Progenitor cell of endocrine pancreas (in vitro differentiated cells): ENCODE measurements at regions not wholly inside any gene's neighbourhood (a gene's known extent, or its start where the extent isn't known, plus 50 kb on each side); places are given as distances from the start of the nearest gene placed in this dataset.

Experiments used
- DNase-seq: peaks from one replicate; pipeline ENCODE4 v3.0.0; 2021; ENCODE audit warnings: low spot score; ENCODE audit not compliant: unreplicated experiment
- H3K27ac Mint-ChIP-seq: 2 replicates; pipeline ENCODE4 v1.8.0; 2021; ENCODE audit warnings: mild to moderate bottlenecking, moderate library complexity, mixed read lengths
- H3K27me3 Mint-ChIP-seq: 2 replicates; pipeline ENCODE4 v1.8.0; 2021; ENCODE audit warnings: mixed read lengths
- H3K36me3 Mint-ChIP-seq: 2 replicates; pipeline ENCODE4 v1.8.0; 2022; ENCODE audit warnings: mixed read lengths; ENCODE audit not compliant: insufficient read depth
- H3K4me1 Mint-ChIP-seq: 2 replicates; pipeline ENCODE4 v1.8.0; 2021; ENCODE audit warnings: low read depth, mixed read lengths
- H3K4me3 Mint-ChIP-seq: 2 replicates; pipeline ENCODE4 v1.8.0; 2021; ENCODE audit warnings: low read depth, mild to moderate bottlenecking, moderate library complexity, mixed read lengths
- H3K9me3 Mint-ChIP-seq: 2 replicates; pipeline ENCODE4 v1.8.0; 2021; ENCODE audit warnings: low read depth, mixed read lengths
- CTCF ChIP-seq: fragments of 200-600 bp; sonication (generic); IDR thresholded peaks from one replicate; pipeline ENCODE4 v1.5.0; 2021; ENCODE audit warnings: antibody characterized with exemption, mild to moderate bottlenecking; ENCODE audit not compliant: unreplicated experiment

- Mint-ChIP-seq H3K36me3 (no peaks in the 10 kb centered on the region), H3K9me3 (no peaks in the 10 kb centered on the region), H3K4me3 (no peak overlapping the region), H3K4me1 (no peaks in the 10 kb centered on the region), H3K27ac (no peak overlapping the region), H3K27me3 (no peaks in the 10 kb centered on the region)
- no peak for TF ChIP-seq CTCF
- DNase-seq: no peak
Measured at GRCh38 chr3:107308716-107309115, 68.5 kb upstream of the CCDC54 start.

- TF ChIP-seq CTCF: no peak
- Mint-ChIP-seq H3K27me3 (no peaks in the 10 kb centered on the region), H3K4me3 (no peak overlapping the region), H3K36me3 (no peaks in the 10 kb centered on the region), H3K9me3 (peaks cover under 1% of the 10 kb centered on the region), H3K27ac (no peak overlapping the region), H3K4me1 (no peaks in the 10 kb centered on the region)
- no peak for DNase-seq
Measured at GRCh38 chr3:107309312-107309711, 67.9 kb upstream of the CCDC54 start.

GRCh38 chr3:107313711-107314110, 63.5 kb upstream of the CCDC54 start:
- Mint-ChIP-seq H3K4me1 (no peaks in the 10 kb centered on the region), H3K4me3 (no peak overlapping the region), H3K36me3 (no peaks in the 10 kb centered on the region), H3K27me3 (no peaks in the 10 kb centered on the region), H3K9me3 (peaks cover 4% of the 10 kb centered on the region), H3K27ac (no peak overlapping the region)
- TF ChIP-seq CTCF: no peak
- no peak for DNase-seq

- Mint-ChIP-seq H3K4me1 (no peaks in the 10 kb centered on the region), H3K9me3 (peaks cover 4% of the 10 kb centered on the region), H3K27ac (no peak overlapping the region), H3K36me3 (no peaks in the 10 kb centered on the region), H3K4me3 (no peak overlapping the region), H3K27me3 (no peaks in the 10 kb centered on the region)
- no peak for TF ChIP-seq CTCF
- no peak for DNase-seq
Measured at GRCh38 chr3:107315141-107315540, 62.1 kb upstream of the CCDC54 start.

- DNase-seq: no peak
- H3K4me3 Mint-ChIP-seq: no peak overlapping the region
- TF ChIP-seq CTCF: no peak
- peaks cover 3% of the 10 kb centered on the region for H3K4me1 Mint-ChIP-seq
- H3K27me3 Mint-ChIP-seq: no peaks in the 10 kb centered on the region
- no peaks in the 10 kb centered on the region for H3K36me3 Mint-ChIP-seq
- H3K27ac Mint-ChIP-seq: no peak overlapping the region
- H3K9me3 Mint-ChIP-seq: no peaks in the 10 kb centered on the region
Measured at GRCh38 chr3:107323723-107324122, 53.5 kb upstream of the CCDC54 start.
